Endothelial cell of umbilical vein (primary cell): ENCODE measurements at regions not wholly inside any gene's neighbourhood (a gene's known extent, or its start where the extent isn't known, plus 50 kb on each side); places are given as distances from the start of the nearest gene placed in this dataset.

ENCODE experiments used
- BruUV-seq: library from RNA; stranded (reverse); fragments of 400-500 nt; replicated peaks from 2 replicates; lab custom pipeline; 2021; lab: Mats Ljungman, UMichigan
- CTCF ChIA-PET: fragments of 300-600, 350-600 bp; sonication (Branson Sonifier 250); formaldehyde crosslinking; loops from one replicate; lab custom pipeline; 2021; ENCODE audit warnings: antibody characterized with exemption, inconsistent platforms; lab: Charles Lee
- POLR2A ChIA-PET: fragments of 300-600, 350-600 bp; sonication (Branson Sonifier 250); formaldehyde crosslinking; loops from one replicate; lab custom pipeline; 2021; ENCODE audit warnings: antibody characterized with exemption, inconsistent platforms; lab: Charles Lee
- DNase-seq: peaks from one replicate; pipeline ENCODE4 v3.0.0-alpha.2; 2011; ENCODE audit warnings: low read depth, low spot score
- FAIRE-seq: peaks from 2 replicates; lab custom pipeline; 2011; peaks lifted over from hg19 to GRCh38; lab: Jason Lieb, UNC
- H2AFZ ChIP-seq: 2 replicates; pipeline ENCODE4 v1.6.0; 2012; ENCODE audit warnings: low read depth, low read length, control low read depth, inconsistent platforms
- H3K27ac ChIP-seq: 2 replicates; pipeline ENCODE4 v1.5.1; 2011; ENCODE audit warnings: low read depth, mild to moderate bottlenecking, control low read depth, low read length, moderate library complexity; ENCODE audit not compliant: insufficient read depth
- H3K27me3 ChIP-seq, 2 experiments: 2 replicates each; pipeline versions ENCODE4 v1.6.0 to v1.6.1; 2011; ENCODE audit warnings: low read length in 2 of 2, mixed read lengths in 1 of 2; ENCODE audit not compliant: control insufficient read depth in 2 of 2, insufficient read depth in 2 of 2
- H3K36me3 ChIP-seq, 2 experiments: 2 replicates in 1 of 2; 3 replicates in 1 of 2; pipeline ENCODE4 v1.5.1; 2011; ENCODE audit warnings: low read length in 2 of 2, mild to moderate bottlenecking in 1 of 2, moderate library complexity in 1 of 2; ENCODE audit not compliant: control insufficient read depth in 2 of 2, insufficient read depth in 2 of 2; ENCODE audit errors: extremely low read depth in 1 of 2
- H3K4me1 ChIP-seq: 3 replicates; pipeline ENCODE4 v1.5.1; 2011; ENCODE audit warnings: mild to moderate bottlenecking, low read length; ENCODE audit not compliant: control insufficient read depth, insufficient read depth; ENCODE audit errors: extremely low read depth
- H3K4me2 ChIP-seq: 2 replicates; pipeline ENCODE4 v1.6.1; 2011; ENCODE audit warnings: low read length, control low read depth, mixed read lengths; ENCODE audit not compliant: insufficient read depth
- H3K4me3 ChIP-seq, 3 experiments: fragments of 200-600 bp in 1 of 3; sonication (generic), shearing (Covaris generic) in 1 of 3; replicated peaks in 1 of 3; 2 replicates each; pipeline ENCODE4 v1.5.1; 2011 to 2016; ENCODE audit warnings: control low read depth in 3 of 3, low read length in 3 of 3, mild to moderate bottlenecking in 2 of 3, inconsistent platforms in 1 of 3, low read depth in 1 of 3, moderate library complexity in 1 of 3; ENCODE audit not compliant: insufficient read depth in 1 of 3
- H3K79me2 ChIP-seq: 2 replicates; pipeline ENCODE4 v1.6.0; 2012; ENCODE audit warnings: low read length, inconsistent platforms; ENCODE audit not compliant: control insufficient read depth, insufficient read depth
- H3K9ac ChIP-seq: replicated peaks from 2 replicates; pipeline ENCODE3; 2011; ENCODE audit warnings: low read length, control low read depth; ENCODE audit not compliant: insufficient read depth; ENCODE audit errors: extremely low read depth
- H3K9me1 ChIP-seq: replicated peaks from 3 replicates; pipeline ENCODE4 v1.6.0; 2011; ENCODE audit warnings: mild to moderate bottlenecking, low read length; ENCODE audit not compliant: control insufficient read depth, insufficient read depth; ENCODE audit errors: extremely low read depth
- H3K9me3 ChIP-seq: replicated peaks from 2 replicates; pipeline ENCODE4 v1.5.1; 2012; ENCODE audit warnings: low read length, inconsistent platforms; ENCODE audit not compliant: control insufficient read depth, insufficient read depth
- H4K20me1 ChIP-seq: replicated peaks from 2 replicates; pipeline ENCODE3; 2011; ENCODE audit warnings: mild to moderate bottlenecking, low read length; ENCODE audit not compliant: control insufficient read depth, insufficient read depth; ENCODE audit errors: extremely low read depth
- EZH2 ChIP-seq: IDR thresholded peaks from 2 replicates; pipeline ENCODE4 v1.6.1; 2012; ENCODE audit warnings: borderline replicate concordance, low read depth, mild to moderate bottlenecking, moderate library complexity, low read length, inconsistent platforms; ENCODE audit not compliant: severe bottlenecking
- FOS ChIP-seq: IDR thresholded peaks from 2 replicates; pipeline ENCODE4 v1.6.1; 2011; ENCODE audit warnings: mild to moderate bottlenecking, low read length, moderate library complexity, borderline replicate concordance; ENCODE audit not compliant: insufficient read depth
- GATA2 ChIP-seq: IDR thresholded peaks from 2 replicates; pipeline ENCODE4 v1.7.0; 2011; ENCODE audit warnings: low read depth, mild to moderate bottlenecking, moderate library complexity, mixed read lengths, low read length; ENCODE audit not compliant: insufficient read length, insufficient read depth
- JUN ChIP-seq: IDR thresholded peaks from 2 replicates; pipeline ENCODE4 v1.6.1; 2011; ENCODE audit warnings: borderline replicate concordance, low read depth; ENCODE audit not compliant: insufficient read length, insufficient read depth
- POLR2A ChIP-seq: IDR thresholded peaks from 2 replicates; pipeline ENCODE4 v1.6.1; 2012; ENCODE audit warnings: low read depth, mild to moderate bottlenecking, control low read depth, low read length
- POLR2AphosphoS5 ChIP-seq: IDR thresholded peaks from 2 replicates; pipeline ENCODE4 v1.6.1; 2012; ENCODE audit warnings: low read depth, mild to moderate bottlenecking, control low read depth, low read length, moderate library complexity; ENCODE audit not compliant: insufficient read depth
- dilution Hi-C: fragments of 300-500 bp; cut with MboI; formaldehyde crosslinking; loops from one replicate; pipeline ENCODE4 v1.15.0; 2019; ENCODE audit warnings: low sequenced_read_pairs; ENCODE audit not compliant: extremely low pct_ligation_motif_present
- intact Hi-C: fragments of 100-400 bp; cut with micrococcal nuclease; formaldehyde crosslinking; loops from one replicate; pipeline ENCODE4 v1.10.0; 2022

- Histone ChIP-seq H3K36me3 (no peaks in the 10 kb centered on the region), H3K9ac (no peak overlapping the region), H3K9me3 (no peaks in the 10 kb centered on the region), H3K27me3 (no peaks in the 10 kb centered on the region), H4K20me1 (no peaks in the 10 kb centered on the region), H2AFZ (no peak overlapping the region), H3K4me3 (no peak overlapping the region), H3K4me2 (no peak overlapping the region), H3K4me1 (peaks cover 20% of the 10 kb centered on the region), H3K9me1 (no peaks in the 10 kb centered on the region), H3K79me2 (no peaks in the 10 kb centered on the region), H3K27ac (no peak overlapping the region)
- dilution Hi-C loops (loop anchor here (25.0 kb wide), 1 partner anchor 508 kb away; no protein-coding TSS in a partner anchor), intact Hi-C loops (loop anchor here (1.0 to 2.0 kb wide), 5 partner anchors 76 to 553 kb away; partner anchors contain the start of gene JMJD1C)
- FAIRE-seq (no peak), DNase-seq (no peak)
- no peak for TF ChIP-seq POLR2A
- ChIA-PET CTCF (interaction anchor here (0.5 to 9.6 kb wide), 108 partner anchors 9 to 1128 kb away, joined by 3 to 275 read pairs (median 5); partner anchors contain the start of genes JMJD1C and NRBF2), POLR2A (interaction anchor here (0.7 to 1.8 kb wide), 3 partner anchors 90 to 554 kb away, joined by 3 to 4 read pairs (median 3); no protein-coding TSS in a partner anchor)
- BruUV-seq, result no TSS peak
Measured at GRCh38 chr10:63720676-63721075, 199.5 kb downstream of the REEP3 start.

GRCh38 chr10:63722537-63722936 is 201.3 kb downstream of the REEP3 start:
- Histone ChIP-seq H3K9me3 (no peaks in the 10 kb centered on the region), H4K20me1 (no peaks in the 10 kb centered on the region), H3K4me2 (peak overlapping the region; percentile 58), H3K27me3 (peaks cover 2 to 4% of the 10 kb centered on the region in 2 experiments), H3K4me3 (no peak overlapping the region), H2AFZ (peak overlapping the region; percentile 59), H3K36me3 (no peaks in the 10 kb centered on the region), H3K79me2 (no peaks in the 10 kb centered on the region), H3K9ac (no peak overlapping the region), H3K9me1 (no peaks in the 10 kb centered on the region), H3K4me1 (peaks cover 15% of the 10 kb centered on the region), H3K27ac (peak overlapping the region; percentile 27)
- DNase-seq (peak; percentile 88), FAIRE-seq (peak; percentile 99)
- BruUV-seq, result no TSS peak
- CTCF ChIA-PET, result interaction anchor here (0.7 to 9.6 kb wide), 15 partner anchors 10 to 565 kb away, joined by 3 to 275 read pairs (median 3); no protein-coding TSS in a partner anchor
- POLR2A ChIA-PET, result no interaction called here
- TF ChIP-seq JUN, result peak; percentile 31
- TF ChIP-seq POLR2AphosphoS5, result peak; percentile 64
- no peak for TF ChIP-seq EZH2
- peak; percentile 98 for TF ChIP-seq GATA2
- no peak for TF ChIP-seq FOS
- intact Hi-C loops, result loop anchor here (1.0 kb wide), 3 partner anchors 45 to 97 kb away; no protein-coding TSS in a partner anchor
- dilution Hi-C loops, result loop anchor here (25.0 kb wide), 1 partner anchor 510 kb away; no protein-coding TSS in a partner anchor
